Endothelial cell of umbilical vein (primary cell): ENCODE measurements at regions not wholly inside any gene's neighbourhood (a gene's known extent, or its start where the extent isn't known, plus 50 kb on each side); places are given as distances from the start of the nearest gene placed in this dataset.
A peak's percentile ranks its signal among the peaks of the same experiment; 100 is the strongest.

Source experiments
- BruUV-seq: library from RNA; stranded (reverse); fragments of 400-500 nt; replicated peaks from 2 replicates; lab custom pipeline; 2021; lab: Mats Ljungman, UMichigan
- CTCF ChIA-PET: fragments of 300-600, 350-600 bp; sonication (Branson Sonifier 250); formaldehyde crosslinking; loops from one replicate; lab custom pipeline; 2021; ENCODE audit warnings: antibody characterized with exemption, inconsistent platforms; lab: Charles Lee
- POLR2A ChIA-PET: fragments of 300-600, 350-600 bp; sonication (Branson Sonifier 250); formaldehyde crosslinking; loops from one replicate; lab custom pipeline; 2021; ENCODE audit warnings: antibody characterized with exemption, inconsistent platforms; lab: Charles Lee
- DNase-seq: peaks from one replicate; pipeline ENCODE4 v3.0.0-alpha.2; 2011; ENCODE audit warnings: low read depth, low spot score
- FAIRE-seq: peaks from 2 replicates; lab custom pipeline; 2011; peaks lifted over from hg19 to GRCh38; lab: Jason Lieb, UNC
- H2AFZ ChIP-seq: 2 replicates; pipeline ENCODE4 v1.6.0; 2012; ENCODE audit warnings: low read depth, low read length, control low read depth, inconsistent platforms
- H3K27ac ChIP-seq: 2 replicates; pipeline ENCODE4 v1.5.1; 2011; ENCODE audit warnings: low read depth, mild to moderate bottlenecking, control low read depth, low read length, moderate library complexity; ENCODE audit not compliant: insufficient read depth
- H3K27me3 ChIP-seq, 2 experiments: 2 replicates each; pipeline versions ENCODE4 v1.6.0 to v1.6.1; 2011; ENCODE audit warnings: low read length in 2 of 2, mixed read lengths in 1 of 2; ENCODE audit not compliant: control insufficient read depth in 2 of 2, insufficient read depth in 2 of 2
- H3K36me3 ChIP-seq, 2 experiments: 2 replicates in 1 of 2; 3 replicates in 1 of 2; pipeline ENCODE4 v1.5.1; 2011; ENCODE audit warnings: low read length in 2 of 2, mild to moderate bottlenecking in 1 of 2, moderate library complexity in 1 of 2; ENCODE audit not compliant: control insufficient read depth in 2 of 2, insufficient read depth in 2 of 2; ENCODE audit errors: extremely low read depth in 1 of 2
- H3K4me1 ChIP-seq: 3 replicates; pipeline ENCODE4 v1.5.1; 2011; ENCODE audit warnings: mild to moderate bottlenecking, low read length; ENCODE audit not compliant: control insufficient read depth, insufficient read depth; ENCODE audit errors: extremely low read depth
- H3K4me2 ChIP-seq: 2 replicates; pipeline ENCODE4 v1.6.1; 2011; ENCODE audit warnings: low read length, control low read depth, mixed read lengths; ENCODE audit not compliant: insufficient read depth
- H3K4me3 ChIP-seq, 3 experiments: fragments of 200-600 bp in 1 of 3; sonication (generic), shearing (Covaris generic) in 1 of 3; replicated peaks in 1 of 3; 2 replicates each; pipeline ENCODE4 v1.5.1; 2011 to 2016; ENCODE audit warnings: control low read depth in 3 of 3, low read length in 3 of 3, mild to moderate bottlenecking in 2 of 3, inconsistent platforms in 1 of 3, low read depth in 1 of 3, moderate library complexity in 1 of 3; ENCODE audit not compliant: insufficient read depth in 1 of 3
- H3K79me2 ChIP-seq: 2 replicates; pipeline ENCODE4 v1.6.0; 2012; ENCODE audit warnings: low read length, inconsistent platforms; ENCODE audit not compliant: control insufficient read depth, insufficient read depth
- H3K9ac ChIP-seq: replicated peaks from 2 replicates; pipeline ENCODE3; 2011; ENCODE audit warnings: low read length, control low read depth; ENCODE audit not compliant: insufficient read depth; ENCODE audit errors: extremely low read depth
- H3K9me1 ChIP-seq: replicated peaks from 3 replicates; pipeline ENCODE4 v1.6.0; 2011; ENCODE audit warnings: mild to moderate bottlenecking, low read length; ENCODE audit not compliant: control insufficient read depth, insufficient read depth; ENCODE audit errors: extremely low read depth
- H3K9me3 ChIP-seq: replicated peaks from 2 replicates; pipeline ENCODE4 v1.5.1; 2012; ENCODE audit warnings: low read length, inconsistent platforms; ENCODE audit not compliant: control insufficient read depth, insufficient read depth
- H4K20me1 ChIP-seq: replicated peaks from 2 replicates; pipeline ENCODE3; 2011; ENCODE audit warnings: mild to moderate bottlenecking, low read length; ENCODE audit not compliant: control insufficient read depth, insufficient read depth; ENCODE audit errors: extremely low read depth
- EZH2 ChIP-seq: IDR thresholded peaks from 2 replicates; pipeline ENCODE4 v1.6.1; 2012; ENCODE audit warnings: borderline replicate concordance, low read depth, mild to moderate bottlenecking, moderate library complexity, low read length, inconsistent platforms; ENCODE audit not compliant: severe bottlenecking
- FOS ChIP-seq: IDR thresholded peaks from 2 replicates; pipeline ENCODE4 v1.6.1; 2011; ENCODE audit warnings: mild to moderate bottlenecking, low read length, moderate library complexity, borderline replicate concordance; ENCODE audit not compliant: insufficient read depth
- GATA2 ChIP-seq: IDR thresholded peaks from 2 replicates; pipeline ENCODE4 v1.7.0; 2011; ENCODE audit warnings: low read depth, mild to moderate bottlenecking, moderate library complexity, mixed read lengths, low read length; ENCODE audit not compliant: insufficient read length, insufficient read depth
- JUN ChIP-seq: IDR thresholded peaks from 2 replicates; pipeline ENCODE4 v1.6.1; 2011; ENCODE audit warnings: borderline replicate concordance, low read depth; ENCODE audit not compliant: insufficient read length, insufficient read depth
- MYC ChIP-seq: IDR thresholded peaks from one replicate; pipeline ENCODE4 v1.6.1; 2011; ENCODE audit warnings: mild to moderate bottlenecking, low read depth, low read length
- POLR2A ChIP-seq: IDR thresholded peaks from 2 replicates; pipeline ENCODE4 v1.6.1; 2012; ENCODE audit warnings: low read depth, mild to moderate bottlenecking, control low read depth, low read length
- POLR2AphosphoS5 ChIP-seq: IDR thresholded peaks from 2 replicates; pipeline ENCODE4 v1.6.1; 2012; ENCODE audit warnings: low read depth, mild to moderate bottlenecking, control low read depth, low read length, moderate library complexity; ENCODE audit not compliant: insufficient read depth
- dilution Hi-C: fragments of 300-500 bp; cut with MboI; formaldehyde crosslinking; loops from one replicate; pipeline ENCODE4 v1.15.0; 2019; ENCODE audit warnings: low sequenced_read_pairs; ENCODE audit not compliant: extremely low pct_ligation_motif_present
- intact Hi-C: fragments of 100-400 bp; cut with micrococcal nuclease; formaldehyde crosslinking; loops from one replicate; pipeline ENCODE4 v1.10.0; 2022
- TF ChIP-seq, protein P1 (sequence below), 2 donors: IDR thresholded peaks; 1 replicate in 1 of 2; 2 replicates in 1 of 2; pipeline ENCODE4 v1.5.1; 2011; ENCODE audit warnings: low read length in 2 of 2, mild to moderate bottlenecking in 2 of 2, moderate library complexity in 2 of 2, control low read depth in 1 of 2, inconsistent platforms in 1 of 2, low read depth in 1 of 2; ENCODE audit not compliant: insufficient read depth in 1 of 2; ENCODE audit errors: extremely low read depth in 1 of 2
- TF ChIP-seq, protein P2 (sequence below): IDR thresholded peaks from 2 replicates; pipeline ENCODE4 v1.6.1; 2011; ENCODE audit not compliant: insufficient read depth, insufficient read length

DNA sequence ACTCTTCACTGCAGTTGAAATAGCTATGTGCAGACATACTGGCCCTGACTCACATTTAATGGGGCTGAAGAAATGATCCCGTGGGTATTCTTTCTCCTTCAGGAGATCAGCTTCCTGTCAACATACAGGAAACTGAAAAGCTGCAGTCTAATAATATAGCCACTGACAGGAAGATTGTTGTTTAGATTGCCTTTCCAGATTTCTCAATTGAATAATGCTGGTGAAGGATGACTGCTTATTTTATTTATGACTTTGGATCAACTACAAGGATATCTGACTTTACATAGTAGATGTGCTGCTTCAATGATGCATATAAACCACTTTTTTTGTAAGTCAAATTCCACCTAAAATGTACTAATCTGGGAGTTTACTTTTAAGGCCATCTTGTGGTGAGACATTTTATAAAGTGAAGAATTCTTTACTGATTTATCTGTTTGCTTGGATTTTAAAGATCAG, 93.4 kb upstream of the MAP4K3 start:
- H3K4me2 ChIP-seq, result peak overlapping the region; percentile 52
- peak; percentile 92 for FAIRE-seq
- peak; percentile 77 for DNase-seq
- no TSS peak for BruUV-seq
- H3K4me3 ChIP-seq, result no peak overlapping the region
- H3K27me3 ChIP-seq, result peaks cover 0 to 3% of the 10 kb centered on the region in 2 experiments
- no peak overlapping the region for H3K9ac ChIP-seq
- intact Hi-C loops, result loop anchor here (1.0 kb wide), 1 partner anchor 14 kb away; no protein-coding TSS in a partner anchor
- no peaks in the 10 kb centered on the region for H3K36me3 ChIP-seq
- ChIA-PET CTCF (interaction anchor here (0.7 to 3.6 kb wide), 12 partner anchors 10 to 199 kb away, joined by 3 to 22 read pairs (median 4); no protein-coding TSS in a partner anchor), POLR2A (interaction anchor here (1.2 kb wide), 1 partner anchor 14 kb away, joined by 4 read pairs; no protein-coding TSS in a partner anchor)
- H3K79me2 ChIP-seq, result no peaks in the 10 kb centered on the region
- peaks cover 13% of the 10 kb centered on the region for H3K4me1 ChIP-seq
- no peaks in the 10 kb centered on the region for H3K9me1 ChIP-seq
- TF ChIP-seq JUN (peak; percentile 16), EZH2 (no peak), FOS (peak; percentile 41), POLR2AphosphoS5 (peak; percentile 51), POLR2A (no peak), MYC (no peak), GATA2 (peak; percentile 50)
- TF ChIP-seq, protein P1, sequence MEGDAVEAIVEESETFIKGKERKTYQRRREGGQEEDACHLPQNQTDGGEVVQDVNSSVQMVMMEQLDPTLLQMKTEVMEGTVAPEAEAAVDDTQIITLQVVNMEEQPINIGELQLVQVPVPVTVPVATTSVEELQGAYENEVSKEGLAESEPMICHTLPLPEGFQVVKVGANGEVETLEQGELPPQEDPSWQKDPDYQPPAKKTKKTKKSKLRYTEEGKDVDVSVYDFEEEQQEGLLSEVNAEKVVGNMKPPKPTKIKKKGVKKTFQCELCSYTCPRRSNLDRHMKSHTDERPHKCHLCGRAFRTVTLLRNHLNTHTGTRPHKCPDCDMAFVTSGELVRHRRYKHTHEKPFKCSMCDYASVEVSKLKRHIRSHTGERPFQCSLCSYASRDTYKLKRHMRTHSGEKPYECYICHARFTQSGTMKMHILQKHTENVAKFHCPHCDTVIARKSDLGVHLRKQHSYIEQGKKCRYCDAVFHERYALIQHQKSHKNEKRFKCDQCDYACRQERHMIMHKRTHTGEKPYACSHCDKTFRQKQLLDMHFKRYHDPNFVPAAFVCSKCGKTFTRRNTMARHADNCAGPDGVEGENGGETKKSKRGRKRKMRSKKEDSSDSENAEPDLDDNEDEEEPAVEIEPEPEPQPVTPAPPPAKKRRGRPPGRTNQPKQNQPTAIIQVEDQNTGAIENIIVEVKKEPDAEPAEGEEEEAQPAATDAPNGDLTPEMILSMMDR (IDR thresholded peaks at IDR 0.05; ENCODE audit: extremely low read depth in 1 of 2, insufficient read depth in 1 of 2, low read depth in 1 of 2, low read length in 2 of 2), result no peak
- TF ChIP-seq, protein P2, sequence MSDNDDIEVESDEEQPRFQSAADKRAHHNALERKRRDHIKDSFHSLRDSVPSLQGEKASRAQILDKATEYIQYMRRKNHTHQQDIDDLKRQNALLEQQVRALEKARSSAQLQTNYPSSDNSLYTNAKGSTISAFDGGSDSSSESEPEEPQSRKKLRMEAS, result no peak
- no peaks in the 10 kb centered on the region for H3K9me3 ChIP-seq
- no peak overlapping the region for H2AFZ ChIP-seq
- dilution Hi-C loops, result no loop called here
- H3K27ac ChIP-seq, result no peak overlapping the region
- H4K20me1 ChIP-seq, result no peaks in the 10 kb centered on the region
